ENCODE measurements at regions not wholly inside any gene's neighbourhood (a gene's known extent, or its start where the extent isn't known, plus 50 kb on each side); places are given as distances from the start of the nearest gene placed in this dataset.

GRCh38 chr2:117071556-117072102 is 742.9 kb upstream of the DDX18 start:
- DNase-seq (ENCODE audit: low read depth), result no peak

- DNase-seq (ENCODE audit: low read depth), result no peak
These were observed 739.7 kb upstream of the DDX18 start for GRCh38 chr2:117074756-117075155.

- DNase-seq (ENCODE audit: low read depth), result no peak
These were observed 729.2 kb upstream of the DDX18 start for GRCh38 chr2:117085256-117085655.

GRCh38 chr2:117085737-117086136 is 728.8 kb upstream of the DDX18 start:
- no peak for DNase-seq (ENCODE audit: low read depth)

GRCh38 chr2:117086174-117086942 is 728.1 kb upstream of the DDX18 start:
- no peak for DNase-seq (ENCODE audit: low read depth)

- no peak for DNase-seq (ENCODE audit: low read depth)
These were observed 727.6 kb upstream of the DDX18 start for GRCh38 chr2:117086943-117087250.

GRCh38 chr2:117087535-117088291 is 726.8 kb upstream of the DDX18 start:
- DNase-seq (ENCODE audit: low read depth), result no peak

GRCh38 chr2:117091041-117091837 is 723.3 kb upstream of the DDX18 start:
- no peak for DNase-seq (ENCODE audit: low read depth)

GRCh38 chr2:117101613-117102012 is 712.9 kb upstream of the DDX18 start:
- DNase-seq (ENCODE audit: low read depth), result no peak

GRCh38 chr2:117108741-117109267 is 705.7 kb upstream of the DDX18 start:
- DNase-seq (ENCODE audit: low read depth), result no peak

- DNase-seq (ENCODE audit: low read depth), result no peak
These were observed 695.5 kb upstream of the DDX18 start for GRCh38 chr2:117118994-117119393.

GRCh38 chr2:117123362-117123761 is 691.1 kb upstream of the DDX18 start:
- DNase-seq (ENCODE audit: low read depth), result no peak

- DNase-seq (ENCODE audit: low read depth), result no peak
These were observed 687.8 kb upstream of the DDX18 start for GRCh38 chr2:117126656-117127055.

- no peak for DNase-seq (ENCODE audit: low read depth)
These were observed 686.8 kb upstream of the DDX18 start for GRCh38 chr2:117127680-117128079.

GRCh38 chr2:117128461-117128860 is 686.0 kb upstream of the DDX18 start:
- no peak for DNase-seq (ENCODE audit: low read depth)

- no peak for DNase-seq (ENCODE audit: low read depth)
These were observed 677.1 kb upstream of the DDX18 start for GRCh38 chr2:117137371-117137770.

- no peak for DNase-seq (ENCODE audit: low read depth)
These were observed 645.3 kb upstream of the DDX18 start for GRCh38 chr2:117169036-117169765.

- no peak for DNase-seq (ENCODE audit: low read depth)
These were observed 643.6 kb upstream of the DDX18 start for GRCh38 chr2:117170897-117171296.

GRCh38 chr2:117179405-117179804 is 635.1 kb upstream of the DDX18 start:
- DNase-seq (ENCODE audit: low read depth), result no peak

- no peak for DNase-seq (ENCODE audit: low read depth)
These were observed 623.5 kb upstream of the DDX18 start for GRCh38 chr2:117190856-117191559.

GRCh38 chr2:117195381-117195780 is 619.1 kb upstream of the DDX18 start:
- DNase-seq (ENCODE audit: low read depth), result no peak

All from GM04503 (cell line).